ENCODE measurements at regions not wholly inside any gene's neighbourhood (a gene's known extent, or its start where the extent isn't known, plus 50 kb on each side); places are given as distances from the start of the nearest gene placed in this dataset.
"Not testable (repeated sequence)": the region's sequence is repeated elsewhere in the genome, so short reads cannot be mapped to it uniquely, and the experiment has no call there.

- H3K9me3 ChIP-seq (ENCODE audit: low read depth) = no peaks in the 10 kb centered on the region
- DNase-seq (ENCODE audit: low read depth in 1 of 2, low spot score in 1 of 2) = no peak
- H3K4me1 ChIP-seq (ENCODE audit: low read depth) = no peaks in the 10 kb centered on the region
- TF ChIP-seq CTCF (IDR thresholded peaks at IDR 0.05; ENCODE audit: low read depth, low read length) = no peak
- H3K4me3 ChIP-seq = no peak overlapping the region
- H3K36me3 ChIP-seq = no peaks in the 10 kb centered on the region
- H3K27ac ChIP-seq = no peak overlapping the region
- no peaks in the 10 kb centered on the region for H3K27me3 ChIP-seq
These were observed 118.7 kb downstream of the BEND2 start for GRCh38 chrX:18102006-18102405.

- TF ChIP-seq CTCF (IDR thresholded peaks at IDR 0.05; ENCODE audit: low read depth, low read length) = no peak
- Histone ChIP-seq H3K27ac (no peak overlapping the region), H3K4me3 (no peak overlapping the region), H3K4me1 (ENCODE audit: low read depth) (no peaks in the 10 kb centered on the region), H3K36me3 (no peaks in the 10 kb centered on the region), H3K27me3 (no peaks in the 10 kb centered on the region), H3K9me3 (ENCODE audit: low read depth) (no peaks in the 10 kb centered on the region)
- no peak for DNase-seq (ENCODE audit: low read depth in 1 of 2, low spot score in 1 of 2)
These were observed 119.6 kb downstream of the BEND2 start for GRCh38 chrX:18101087-18101486.

- no peaks in the 10 kb centered on the region for H3K9me3 ChIP-seq (ENCODE audit: low read depth)
- no peak for TF ChIP-seq CTCF (IDR thresholded peaks at IDR 0.05; ENCODE audit: low read depth, low read length)
- no peak for DNase-seq (ENCODE audit: low read depth in 1 of 2, low spot score in 1 of 2)
- H3K27ac ChIP-seq = no peak overlapping the region
- no peaks in the 10 kb centered on the region for H3K27me3 ChIP-seq
- no peak overlapping the region for H3K4me3 ChIP-seq
- H3K4me1 ChIP-seq (ENCODE audit: low read depth) = no peaks in the 10 kb centered on the region
- no peaks in the 10 kb centered on the region for H3K36me3 ChIP-seq
These were observed 120.9 kb downstream of the BEND2 start for GRCh38 chrX:18099745-18100144.

- Histone ChIP-seq H3K4me1 (ENCODE audit: low read depth) (no peaks in the 10 kb centered on the region), H3K9me3 (ENCODE audit: low read depth) (no peaks in the 10 kb centered on the region), H3K4me3 (no peak overlapping the region), H3K36me3 (no peaks in the 10 kb centered on the region), H3K27ac (no peak overlapping the region), H3K27me3 (no peaks in the 10 kb centered on the region)
- TF ChIP-seq CTCF (IDR thresholded peaks at IDR 0.05; ENCODE audit: low read depth, low read length) = no peak
- DNase-seq (ENCODE audit: low read depth in 1 of 2, low spot score in 1 of 2) = peak in 1 of 2 donors; percentile 21
These were observed 121.9 kb downstream of the BEND2 start for GRCh38 chrX:18098763-18099162.

- H3K9me3 ChIP-seq (ENCODE audit: low read depth) = no peaks in the 10 kb centered on the region
- no peaks in the 10 kb centered on the region for H3K27me3 ChIP-seq
- no peaks in the 10 kb centered on the region for H3K36me3 ChIP-seq
- DNase-seq (ENCODE audit: low read depth in 1 of 2, low spot score in 1 of 2) = no peak
- no peak overlapping the region for H3K4me3 ChIP-seq
- TF ChIP-seq CTCF (IDR thresholded peaks at IDR 0.05; ENCODE audit: low read depth, low read length) = no peak
- no peak overlapping the region for H3K27ac ChIP-seq
- H3K4me1 ChIP-seq (ENCODE audit: low read depth) = no peaks in the 10 kb centered on the region
These were observed 144.3 kb downstream of the BEND2 start for GRCh38 chrX:18076434-18076833.

GRCh38 chrX:18075603-18076002 lies 145.1 kb downstream of the BEND2 start:
- DNase-seq (ENCODE audit: low read depth in 1 of 2, low spot score in 1 of 2) = no peak
- H3K27me3 ChIP-seq = no peaks in the 10 kb centered on the region
- TF ChIP-seq CTCF (IDR thresholded peaks at IDR 0.05; ENCODE audit: low read depth, low read length) = no peak

GRCh38 chrX:18068045-18068444 lies 152.6 kb downstream of the BEND2 start:
- not testable (repeated sequence) for H3K4me1 ChIP-seq (ENCODE audit: low read depth); H3K27me3 ChIP-seq; H3K36me3 ChIP-seq; H3K9me3 ChIP-seq (ENCODE audit: low read depth); H3K4me3 ChIP-seq; DNase-seq (ENCODE audit: low read depth in 1 of 2, low spot score in 1 of 2); H3K27ac ChIP-seq

More at GRCh38 chrX:18075603-18076002, 145.1 kb downstream of the BEND2 start:
- H3K4me3 ChIP-seq = no peak overlapping the region
- no peaks in the 10 kb centered on the region for H3K4me1 ChIP-seq (ENCODE audit: low read depth)
- H3K9me3 ChIP-seq (ENCODE audit: low read depth) = no peaks in the 10 kb centered on the region
- H3K27ac ChIP-seq = no peak overlapping the region
- no peaks in the 10 kb centered on the region for H3K36me3 ChIP-seq

Data from cardiac muscle cell (in vitro differentiated cells and primary cell).